A673 (cell line): ENCODE measurements at regions not wholly inside any gene's neighbourhood (a gene's known extent, or its start where the extent isn't known, plus 50 kb on each side); places are given as distances from the start of the nearest gene placed in this dataset.

ENCODE experiments used
- BruUV-seq: library from RNA; stranded (reverse); fragments of 400-500 nt; replicated peaks from 2 replicates; lab custom pipeline; 2021; lab: Mats Ljungman, UMichigan
- CTCF ChIA-PET: fragments of 300-600 bp; sonication (Branson Sonifier 250); formaldehyde crosslinking; loops from one replicate; lab custom pipeline; 2022; ENCODE audit warnings: antibody characterized with exemption; lab: Charles Lee
- POLR2A ChIA-PET: fragments of 300-600 bp; sonication (Branson Sonifier 250); formaldehyde crosslinking; loops from one replicate; lab custom pipeline; 2022; ENCODE audit warnings: antibody characterized with exemption; ENCODE audit not compliant: low non-redundant PET; lab: Charles Lee
- DNase-seq: peaks from one replicate; pipeline ENCODE4 v3.0.0-alpha.2; 2015; ENCODE audit warnings: low spot score
- H3K27ac ChIP-seq: fragments of 200-600 bp; sonication (generic); 2 replicates; pipeline ENCODE4 v1.5.1; 2016; ENCODE audit warnings: mixed run types, low read depth, mild to moderate bottlenecking, mixed read lengths, antibody characterized with exemption, low read length; ENCODE audit not compliant: poor library complexity, severe bottlenecking
- H3K27me3 ChIP-seq: fragments of 200-600 bp; sonication (generic); replicated peaks from 2 replicates; pipeline ENCODE4 v1.6.1; 2017; ENCODE audit warnings: mixed run types, low read depth, mild to moderate bottlenecking, mixed read lengths, antibody characterized with exemption, low read length; ENCODE audit not compliant: insufficient read depth, poor library complexity
- H3K36me3 ChIP-seq: fragments of 200-600 bp; sonication (generic); 2 replicates; pipeline ENCODE4 v1.6.1; 2016; ENCODE audit warnings: mixed run types, mild to moderate bottlenecking, mixed read lengths, antibody characterized with exemption, low read length; ENCODE audit not compliant: insufficient read depth, poor library complexity, severe bottlenecking
- H3K4me1 ChIP-seq: fragments of 200-600 bp; sonication (generic); 2 replicates; pipeline ENCODE4 v1.6.1; 2017; ENCODE audit warnings: mixed run types, mild to moderate bottlenecking, mixed read lengths, antibody characterized with exemption, low read length; ENCODE audit not compliant: insufficient read depth, poor library complexity, severe bottlenecking
- H3K4me3 ChIP-seq: fragments of 200-600 bp; sonication (generic); 2 replicates; pipeline ENCODE4 v1.5.1; 2016; ENCODE audit warnings: low read depth, mixed run types, mild to moderate bottlenecking, mixed read lengths, low read length; ENCODE audit not compliant: poor library complexity, severe bottlenecking
- H3K9me3 ChIP-seq: fragments of 200-600 bp; sonication (generic); 2 replicates; pipeline ENCODE4 v1.6.1; 2016; ENCODE audit warnings: mixed run types, low read depth, mild to moderate bottlenecking, mixed read lengths, antibody characterized with exemption, low read length; ENCODE audit not compliant: poor library complexity, severe bottlenecking
- CTCF ChIP-seq: fragments of 300-800, 200-600 bp; sonication (generic); conservative IDR thresholded peaks from 2 replicates; pipeline ENCODE4 v1.5.1; 2017; ENCODE audit warnings: low read depth, mild to moderate bottlenecking, antibody characterized with exemption, low read length, moderate library complexity, mixed read lengths
- EZH2 ChIP-seq: fragments of 200-600 bp; sonication (generic); IDR thresholded peaks from 2 replicates; pipeline ENCODE4 v1.6.1; 2017; ENCODE audit warnings: borderline replicate concordance, low read depth, mild to moderate bottlenecking, mixed read lengths, antibody characterized with exemption, low read length; ENCODE audit not compliant: poor library complexity, severe bottlenecking
- intact Hi-C: fragments of 100-400 bp; cut with micrococcal nuclease; formaldehyde crosslinking; loops from one replicate; pipeline ENCODE4 v1.10.0; 2022; ENCODE audit not compliant: unreplicated experiment

GRCh38 chr2:59665021-59665420, 888.4 kb downstream of the BCL11A start:
- no peak for TF ChIP-seq CTCF
- no peak for TF ChIP-seq EZH2
- ChIA-PET CTCF (no interaction called here), POLR2A (no interaction called here)
- intact Hi-C loops = no loop called here
- no peak overlapping the region for H3K27ac ChIP-seq
- H3K27me3 ChIP-seq = no peaks in the 10 kb centered on the region
- DNase-seq = no peak
- no peak overlapping the region for H3K4me3 ChIP-seq
- H3K36me3 ChIP-seq = no peaks in the 10 kb centered on the region
- H3K9me3 ChIP-seq = no peaks in the 10 kb centered on the region
- BruUV-seq = no TSS peak
- H3K4me1 ChIP-seq = no peaks in the 10 kb centered on the region

GRCh38 chr2:59662127-59662861, 891.2 kb downstream of the BCL11A start:
- Histone ChIP-seq H3K4me1 (no peaks in the 10 kb centered on the region), H3K36me3 (no peaks in the 10 kb centered on the region), H3K27ac (no peak overlapping the region), H3K9me3 (no peaks in the 10 kb centered on the region), H3K27me3 (no peaks in the 10 kb centered on the region), H3K4me3 (no peak overlapping the region)
- no peak for DNase-seq
- no TSS peak for BruUV-seq
- intact Hi-C loops = no loop called here
- no peak for TF ChIP-seq CTCF
- TF ChIP-seq EZH2 = no peak
- POLR2A ChIA-PET = no interaction called here
- CTCF ChIA-PET = no interaction called here

- no peak overlapping the region for H3K27ac ChIP-seq
- no peaks in the 10 kb centered on the region for H3K27me3 ChIP-seq
- no peaks in the 10 kb centered on the region for H3K36me3 ChIP-seq
- H3K9me3 ChIP-seq = no peaks in the 10 kb centered on the region
- intact Hi-C loops = no loop called here
- DNase-seq = no peak
- no peaks in the 10 kb centered on the region for H3K4me1 ChIP-seq
- BruUV-seq = no TSS peak
- TF ChIP-seq CTCF = no peak
- no peak for TF ChIP-seq EZH2
- ChIA-PET POLR2A (no interaction called here), CTCF (no interaction called here)
- no peak overlapping the region for H3K4me3 ChIP-seq
These were observed 893.2 kb downstream of the BCL11A start for GRCh38 chr2:59660262-59660661.
